Progenitor cell of endocrine pancreas (in vitro differentiated cells): ENCODE measurements at regions not wholly inside any gene's neighbourhood (a gene's known extent, or its start where the extent isn't known, plus 50 kb on each side); places are given as distances from the start of the nearest gene placed in this dataset.

Experiments
- DNase-seq: peaks from one replicate; pipeline ENCODE4 v3.0.0; 2021; ENCODE audit warnings: low spot score; ENCODE audit not compliant: unreplicated experiment
- H3K27ac Mint-ChIP-seq: 2 replicates; pipeline ENCODE4 v1.8.0; 2021; ENCODE audit warnings: mild to moderate bottlenecking, moderate library complexity, mixed read lengths
- H3K27me3 Mint-ChIP-seq: 2 replicates; pipeline ENCODE4 v1.8.0; 2021; ENCODE audit warnings: mixed read lengths
- H3K36me3 Mint-ChIP-seq: 2 replicates; pipeline ENCODE4 v1.8.0; 2022; ENCODE audit warnings: mixed read lengths; ENCODE audit not compliant: insufficient read depth
- H3K4me1 Mint-ChIP-seq: 2 replicates; pipeline ENCODE4 v1.8.0; 2021; ENCODE audit warnings: low read depth, mixed read lengths
- H3K4me3 Mint-ChIP-seq: 2 replicates; pipeline ENCODE4 v1.8.0; 2021; ENCODE audit warnings: low read depth, mild to moderate bottlenecking, moderate library complexity, mixed read lengths
- H3K9me3 Mint-ChIP-seq: 2 replicates; pipeline ENCODE4 v1.8.0; 2021; ENCODE audit warnings: low read depth, mixed read lengths
- CTCF ChIP-seq: fragments of 200-600 bp; sonication (generic); IDR thresholded peaks from one replicate; pipeline ENCODE4 v1.5.0; 2021; ENCODE audit warnings: antibody characterized with exemption, mild to moderate bottlenecking; ENCODE audit not compliant: unreplicated experiment

- no peak for TF ChIP-seq CTCF
- no peaks in the 10 kb centered on the region for H3K4me1 Mint-ChIP-seq
- DNase-seq = no peak
- peaks cover 17% of the 10 kb centered on the region for H3K9me3 Mint-ChIP-seq
- H3K36me3 Mint-ChIP-seq = no peaks in the 10 kb centered on the region
- H3K4me3 Mint-ChIP-seq = no peak overlapping the region
- H3K27me3 Mint-ChIP-seq = no peaks in the 10 kb centered on the region
- no peak overlapping the region for H3K27ac Mint-ChIP-seq
Observed at GRCh38 chr1:87451229-87451920, 122.7 kb downstream of the LMO4 start.

GRCh38 chr1:87452648-87453047 lies 124.0 kb downstream of the LMO4 start:
- H3K9me3 Mint-ChIP-seq = peaks cover 22% of the 10 kb centered on the region
- no peak overlapping the region for H3K4me3 Mint-ChIP-seq
- no peak overlapping the region for H3K27ac Mint-ChIP-seq
- no peaks in the 10 kb centered on the region for H3K4me1 Mint-ChIP-seq
- H3K36me3 Mint-ChIP-seq = no peaks in the 10 kb centered on the region
- TF ChIP-seq CTCF = no peak
- no peak for DNase-seq
- no peaks in the 10 kb centered on the region for H3K27me3 Mint-ChIP-seq

- H3K27me3 Mint-ChIP-seq = no peaks in the 10 kb centered on the region
- no peaks in the 10 kb centered on the region for H3K36me3 Mint-ChIP-seq
- no peak for TF ChIP-seq CTCF
- peaks cover 2% of the 10 kb centered on the region for H3K4me1 Mint-ChIP-seq
- no peak overlapping the region for H3K27ac Mint-ChIP-seq
- no peak overlapping the region for H3K4me3 Mint-ChIP-seq
- H3K9me3 Mint-ChIP-seq = peaks cover 41% of the 10 kb centered on the region
- DNase-seq = no peak
Observed at GRCh38 chr1:87457408-87457807, 128.7 kb downstream of the LMO4 start.

GRCh38 chr1:87462894-87463293 lies 134.2 kb downstream of the LMO4 start:
- no peak overlapping the region for H3K4me3 Mint-ChIP-seq
- TF ChIP-seq CTCF = no peak

GRCh38 chr1:87464022-87464490 lies 135.4 kb downstream of the LMO4 start:
- peaks cover 11% of the 10 kb centered on the region for H3K4me1 Mint-ChIP-seq
- H3K27ac Mint-ChIP-seq = no peak overlapping the region
- no peaks in the 10 kb centered on the region for H3K27me3 Mint-ChIP-seq
- H3K36me3 Mint-ChIP-seq = no peaks in the 10 kb centered on the region
- no peak overlapping the region for H3K4me3 Mint-ChIP-seq
- peaks cover 15% of the 10 kb centered on the region for H3K9me3 Mint-ChIP-seq
- no peak for TF ChIP-seq CTCF
- no peak for DNase-seq

More at GRCh38 chr1:87462894-87463293, 134.2 kb downstream of the LMO4 start:
- DNase-seq = no peak
- peaks cover 11% of the 10 kb centered on the region for H3K4me1 Mint-ChIP-seq
- no peak overlapping the region for H3K27ac Mint-ChIP-seq
- H3K36me3 Mint-ChIP-seq = no peaks in the 10 kb centered on the region
- peaks cover 18% of the 10 kb centered on the region for H3K9me3 Mint-ChIP-seq
- H3K27me3 Mint-ChIP-seq = no peaks in the 10 kb centered on the region
